K562 (cell line): ENCODE measurements at regions not wholly inside any gene's neighbourhood (a gene's known extent, or its start where the extent isn't known, plus 50 kb on each side); places are given as distances from the start of the nearest gene placed in this dataset.

Source experiments
- ATAC-seq: fragments of 200-7000 bp; cut with Tn5 transposase; 3 replicates; pipeline ENCODE4 v1.9.1; 2020; ENCODE audit warnings: moderate library complexity
- BruUV-seq: library from RNA; stranded (reverse); fragments of 400-500 nt; replicated peaks from 2 replicates; lab custom pipeline; 2021; lab: Mats Ljungman, UMichigan
- CTCF ChIA-PET: fragments of 300-600 bp; formaldehyde crosslinking; extraction: SDS; loops from one replicate; lab custom pipeline; 2021; ENCODE audit warnings: low intra/inter-chr PET ratio; lab: Yijun Ruan, JAX
- POLR2A ChIA-PET: fragments of 300-600, 350-650 bp; sonication (Branson Sonifier 250); formaldehyde crosslinking; extraction: SDS; loops from one replicate; lab custom pipeline; 2021; ENCODE audit warnings: antibody characterized with exemption, inconsistent platforms; lab: Yijun Ruan, JAX
- DNase-seq, 4 experiments: peaks; one replicate each; pipeline versions ENCODE4 v3.0.0 to v3.0.0-alpha.2; 2011 to 2018; ENCODE audit warnings: low spot score in 3 of 4, mixed read lengths in 3 of 4; ENCODE audit errors: extremely low read depth in 1 of 4
- FAIRE-seq: peaks from 2 replicates; lab custom pipeline; 2011; peaks lifted over from hg19 to GRCh38; lab: Jason Lieb, UNC
- H2AFZ ChIP-seq: 2 replicates; pipeline ENCODE4 v1.6.0; 2011; ENCODE audit warnings: low read depth, low read length, control low read depth, inconsistent platforms
- H3K27ac ChIP-seq: fragments of 200-600 bp; 3 replicates; pipeline ENCODE4 v1.8.0; 2011; ENCODE audit warnings: low read depth, mild to moderate bottlenecking, control low read depth, inconsistent platforms, low read length, moderate library complexity, mixed read lengths; ENCODE audit errors: extremely low read depth
- H3K27me3 ChIP-seq, 2 experiments: fragments of 300-600 bp in 1 of 2; 2 replicates in 1 of 2; 3 replicates in 1 of 2; pipeline versions ENCODE4 v1.6.0 to v1.8.0; 2011; ENCODE audit warnings: inconsistent platforms in 2 of 2, low read length in 2 of 2, mild to moderate bottlenecking in 1 of 2, mixed read lengths in 1 of 2, moderate library complexity in 1 of 2; ENCODE audit not compliant: control insufficient read depth in 2 of 2, insufficient read depth in 2 of 2
- H3K36me3 ChIP-seq: fragments of 300-600 bp; 3 replicates; pipeline ENCODE4 v1.8.0; 2011; ENCODE audit warnings: mild to moderate bottlenecking, low read length, inconsistent platforms; ENCODE audit not compliant: control insufficient read depth, insufficient read depth
- H3K4me1 ChIP-seq, 2 experiments: fragments of 200-600 bp in 1 of 2; replicated peaks in 1 of 2; 2 replicates in 1 of 2; 3 replicates in 1 of 2; pipeline versions ENCODE4 v1.5.1 to v1.8.0; 2011; ENCODE audit warnings: inconsistent platforms in 2 of 2, low read length in 2 of 2, mild to moderate bottlenecking in 1 of 2, mixed read lengths in 1 of 2, moderate library complexity in 1 of 2; ENCODE audit not compliant: control insufficient read depth in 2 of 2, insufficient read depth in 2 of 2
- H3K4me2 ChIP-seq: 2 replicates; pipeline ENCODE4 v1.6.1; 2011; ENCODE audit warnings: low read length, control low read depth, inconsistent platforms, mixed read lengths; ENCODE audit not compliant: insufficient read depth
- H3K4me3 ChIP-seq: fragments of 200-600 bp; sonication (generic), shearing (Covaris generic); 2 replicates; pipeline ENCODE4 v1.5.1; 2016; ENCODE audit warnings: control low read depth, inconsistent platforms
- H3K79me2 ChIP-seq: fragments of 200-600 bp; 3 replicates; pipeline ENCODE4 v1.8.0; 2011; ENCODE audit warnings: low read length, inconsistent platforms; ENCODE audit not compliant: control insufficient read depth, insufficient read depth
- H3K9ac ChIP-seq, 2 experiments: 2 replicates each; pipeline versions ENCODE4 v1.6.0 to v1.6.1; 2011; ENCODE audit warnings: low read depth in 2 of 2, low read length in 2 of 2, control low read depth in 1 of 2, inconsistent platforms in 1 of 2, mild to moderate bottlenecking in 1 of 2, mixed read lengths in 1 of 2; ENCODE audit not compliant: insufficient read depth in 1 of 2
- H3K9me1 ChIP-seq: one replicate; pipeline ENCODE4 v1.6.0; 2011; ENCODE audit warnings: inconsistent platforms, mild to moderate bottlenecking, low read length, moderate library complexity; ENCODE audit not compliant: control insufficient read depth, insufficient read depth
- H3K9me3 ChIP-seq: replicated peaks from 2 replicates; pipeline ENCODE4 v1.5.1; 2011; ENCODE audit warnings: low read depth, low read length, inconsistent platforms; ENCODE audit not compliant: control insufficient read depth, insufficient read depth
- H4K20me1 ChIP-seq: replicated peaks from 2 replicates; pipeline ENCODE4 v1.6.1; 2011; ENCODE audit warnings: low read length, inconsistent platforms, mixed read lengths; ENCODE audit not compliant: control insufficient read depth, insufficient read depth
- GATAD2B ChIP-seq: fragments of 450-650 bp; IDR thresholded peaks from 2 replicates; pipeline ENCODE4 v1.6.1; 2017; ENCODE audit warnings: mild to moderate bottlenecking, borderline replicate concordance
- HOXB6 ChIP-seq: fragments of 250-450 bp; sonication (Bioruptor Pico); IDR thresholded peaks from 2 replicates; pipeline ENCODE4 v1.5.1; 2022; ENCODE audit warnings: mild to moderate bottlenecking, borderline replicate concordance
- MBD2 ChIP-seq: sonication (generic); IDR thresholded peaks from 2 replicates; pipeline ENCODE4 v1.6.1; 2016; ENCODE audit warnings: low read depth, borderline replicate concordance
- PTBP1 ChIP-seq: fragments of 200-400 bp; formaldehyde crosslinking; IDR thresholded peaks from 2 replicates; pipeline ENCODE4 v1.6.1; 2017; ENCODE audit warnings: low read depth, low read length
- RCOR1 ChIP-seq, 2 experiments: IDR thresholded peaks; 2 replicates each; pipeline ENCODE4 v1.6.1; 2012; ENCODE audit warnings: low read depth in 2 of 2, low read length in 2 of 2, borderline replicate concordance in 1 of 2, improper control_type of control experiment in 1 of 2
- SNAPC5 ChIP-seq: fragments of 250-450 bp; sonication (Bioruptor Pico); IDR thresholded peaks from 2 replicates; pipeline ENCODE4 v1.8.0; 2021; ENCODE audit warnings: moderate library complexity, mild to moderate bottlenecking, inconsistent platforms
- SREBF2 ChIP-seq: sonication (generic); formaldehyde crosslinking; IDR thresholded peaks from 2 replicates; pipeline ENCODE4 v1.4.0; 2020; ENCODE audit warnings: mild to moderate bottlenecking, missing genetic modification reagents
- TCF7L2 ChIP-seq: fragments of 150-350 bp; IDR thresholded peaks from 2 replicates; pipeline ENCODE4 v1.6.1; 2016; ENCODE audit warnings: low read depth, mild to moderate bottlenecking, low read length, moderate library complexity
- WGBS: fragments of 100-300 bp; shearing (Covaris generic); methylation state at CpG from one replicate; pipeline ENCODE4 v1.1.6; 2016; ENCODE audit warnings: low coverage, mixed read lengths; ENCODE audit not compliant: insufficient coverage; ENCODE audit errors: missing lambda C conversion rate; 5-methylcytosine and 5-hydroxymethylcytosine counted together
- in situ Hi-C: fragments of 300-500 bp; cut with MboI; formaldehyde crosslinking; loops from 4 replicates; pipeline ENCODE4 v1.15.0; 2018; ENCODE audit warnings: inconsistent platforms, mixed read lengths
- intact Hi-C: fragments of 100-400 bp; cut with micrococcal nuclease; formaldehyde crosslinking; loops from 2 replicates; pipeline ENCODE4 v1.14.2; 2022
- TF ChIP-seq, protein P1 (sequence below): sonication (generic); formaldehyde crosslinking; IDR thresholded peaks from 2 replicates; pipeline ENCODE4 v1.8.1; 2022; ENCODE audit warnings: missing genetic modification reagents

DNA sequence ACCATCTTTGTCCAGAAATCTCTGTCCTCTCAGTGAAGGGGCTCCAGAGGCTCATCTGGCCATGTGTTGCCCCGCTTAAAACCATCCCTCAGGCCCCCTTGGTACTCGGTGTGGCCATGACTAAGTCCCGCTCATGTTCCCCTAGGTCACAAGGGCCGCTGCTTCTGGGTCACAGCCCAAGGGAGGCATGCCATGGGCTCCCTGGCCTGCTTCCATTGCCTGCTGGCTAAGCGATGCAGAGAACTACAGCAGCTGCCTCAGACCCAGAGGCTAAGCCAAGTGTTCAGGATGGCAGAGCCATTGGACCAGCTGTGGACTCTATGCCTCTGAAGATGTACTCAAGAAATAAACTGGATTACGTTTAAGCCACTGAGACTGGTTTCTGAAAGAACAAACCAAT is 95.5 kb downstream of the ZFP64 start:
- H3K9me1 ChIP-seq, result no peaks in the 10 kb centered on the region
- no peaks in the 10 kb centered on the region for H3K36me3 ChIP-seq
- no peak for FAIRE-seq
- WGBS, result 21% methylated on average over 6 of the region's 6 CpGs
- no peaks in the 10 kb centered on the region for H3K9me3 ChIP-seq
- intact Hi-C loops, result no loop called here
- H4K20me1 ChIP-seq, result no peaks in the 10 kb centered on the region
- H3K27me3 ChIP-seq, result peaks cover 0 to 9% of the 10 kb centered on the region in 2 experiments; a peak in 3 of 5 replicates
- H3K4me3 ChIP-seq, result no peak overlapping the region
- no TSS peak for BruUV-seq
- ChIA-PET POLR2A (no interaction called here), CTCF (no interaction called here)
- DNase-seq, result no peak
- H3K27ac ChIP-seq, result no peak overlapping the region
- in situ Hi-C loops, result loop anchor here (25.0 kb wide), 1 partner anchor 1109 kb away; no protein-coding TSS in a partner anchor
- H3K79me2 ChIP-seq, result no peaks in the 10 kb centered on the region
- H3K4me2 ChIP-seq, result no peak overlapping the region
- no peak for TF ChIP-seq HOXB6 (CRISPR knock-in tag)
- TF ChIP-seq, protein P1, sequence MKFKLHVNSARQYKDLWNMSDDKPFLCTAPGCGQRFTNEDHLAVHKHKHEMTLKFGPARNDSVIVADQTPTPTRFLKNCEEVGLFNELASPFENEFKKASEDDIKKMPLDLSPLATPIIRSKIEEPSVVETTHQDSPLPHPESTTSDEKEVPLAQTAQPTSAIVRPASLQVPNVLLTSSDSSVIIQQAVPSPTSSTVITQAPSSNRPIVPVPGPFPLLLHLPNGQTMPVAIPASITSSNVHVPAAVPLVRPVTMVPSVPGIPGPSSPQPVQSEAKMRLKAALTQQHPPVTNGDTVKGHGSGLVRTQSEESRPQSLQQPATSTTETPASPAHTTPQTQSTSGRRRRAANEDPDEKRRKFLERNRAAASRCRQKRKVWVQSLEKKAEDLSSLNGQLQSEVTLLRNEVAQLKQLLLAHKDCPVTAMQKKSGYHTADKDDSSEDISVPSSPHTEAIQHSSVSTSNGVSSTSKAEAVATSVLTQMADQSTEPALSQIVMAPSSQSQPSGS, result no peak
- no peak for TF ChIP-seq TCF7L2
- no peak for TF ChIP-seq SREBF2 (CRISPR knock-in tag)
- no peak for TF ChIP-seq RCOR1 (IDR thresholded peaks at IDR 0.05; ENCODE audit: borderline replicate concordance in 1 of 2, low read depth in 2 of 2, low read length in 2 of 2)
- TF ChIP-seq PTBP1, result no peak
- no peak for TF ChIP-seq GATAD2B
- TF ChIP-seq MBD2, result no peak
- TF ChIP-seq SNAPC5 (CRISPR knock-in tag), result no peak
- ATAC-seq, result no peak
- no peak overlapping the region for H2AFZ ChIP-seq
- no peaks in the 10 kb centered on the region for H3K4me1 ChIP-seq
- no peak overlapping the region for H3K9ac ChIP-seq
